ENCODE measurements at regions not wholly inside any gene's neighbourhood (a gene's known extent, or its start where the extent isn't known, plus 50 kb on each side); places are given as distances from the start of the nearest gene placed in this dataset.
"Not testable (repeated sequence)": the region's sequence is repeated elsewhere in the genome, so short reads cannot be mapped to it uniquely, and the experiment has no call there.

- not testable (repeated sequence) for H3K27ac ChIP-seq (ENCODE audit: low read length); H3K9ac ChIP-seq (ENCODE audit: low read length); H3K79me2 ChIP-seq (replicated peaks; ENCODE audit: insufficient read depth, low read length); H3K9me2 ChIP-seq (ENCODE audit: insufficient read depth, low read length); H3F3A ChIP-seq (ENCODE audit: insufficient read depth, low read length, poor library complexity, severe bottlenecking); H4K20me1 ChIP-seq (ENCODE audit: insufficient read depth); H3K36me3 ChIP-seq (ENCODE audit: insufficient read depth, low read length); H2AFZ ChIP-seq (ENCODE audit: low read depth, low read length); H3K4me3 ChIP-seq (ENCODE audit: low read length); H3K9me3 ChIP-seq (ENCODE audit: low read length); H3K4me2 ChIP-seq (ENCODE audit: low read length); H3K27me3 ChIP-seq (ENCODE audit: insufficient read depth, low read depth, low read length)
Measured at GRCh38 chrY:3055496-3055895, 120.3 kb downstream of the ZFY start.

- not testable (repeated sequence) for H2AFZ ChIP-seq (ENCODE audit: low read depth, low read length); H3K79me2 ChIP-seq (replicated peaks; ENCODE audit: insufficient read depth, low read length); H3F3A ChIP-seq (ENCODE audit: insufficient read depth, low read length, poor library complexity, severe bottlenecking); H3K9me2 ChIP-seq (ENCODE audit: insufficient read depth, low read length); H3K9ac ChIP-seq (ENCODE audit: low read length); H3K4me3 ChIP-seq (ENCODE audit: low read length); H4K20me1 ChIP-seq (ENCODE audit: insufficient read depth); H3K27me3 ChIP-seq (ENCODE audit: insufficient read depth, low read depth, low read length); H3K9me3 ChIP-seq (ENCODE audit: low read length); H3K4me2 ChIP-seq (ENCODE audit: low read length); H3K36me3 ChIP-seq (ENCODE audit: insufficient read depth, low read length); H3K27ac ChIP-seq (ENCODE audit: low read length)
Measured at GRCh38 chrY:3058342-3058741, 123.2 kb downstream of the ZFY start.

- H3K79me2 ChIP-seq (replicated peaks; ENCODE audit: insufficient read depth, low read length); H3K27ac ChIP-seq (ENCODE audit: low read length); H3K27me3 ChIP-seq (ENCODE audit: insufficient read depth, low read depth, low read length): not testable (repeated sequence)
Measured at GRCh38 chrY:3060671-3061070, 125.5 kb downstream of the ZFY start.

GRCh38 chrY:3088149-3088548 lies 153.0 kb downstream of the ZFY start:
- not testable (repeated sequence) for H3F3A ChIP-seq (ENCODE audit: insufficient read depth, low read length, poor library complexity, severe bottlenecking); H2AFZ ChIP-seq (ENCODE audit: low read depth, low read length); H3K4me2 ChIP-seq (ENCODE audit: low read length); H3K9me3 ChIP-seq (ENCODE audit: low read length); H3K4me3 ChIP-seq (ENCODE audit: low read length); H3K27ac ChIP-seq (ENCODE audit: low read length); H3K27me3 ChIP-seq (ENCODE audit: insufficient read depth, low read depth, low read length); H3K9me2 ChIP-seq (ENCODE audit: insufficient read depth, low read length); H3K9ac ChIP-seq (ENCODE audit: low read length); H3K36me3 ChIP-seq (ENCODE audit: insufficient read depth, low read length); H3K79me2 ChIP-seq (replicated peaks; ENCODE audit: insufficient read depth, low read length); H4K20me1 ChIP-seq (ENCODE audit: insufficient read depth)

More at GRCh38 chrY:3060671-3061070, 125.5 kb downstream of the ZFY start:
- H2AFZ ChIP-seq (ENCODE audit: low read depth, low read length); H3K9ac ChIP-seq (ENCODE audit: low read length); H3F3A ChIP-seq (ENCODE audit: insufficient read depth, low read length, poor library complexity, severe bottlenecking); H4K20me1 ChIP-seq (ENCODE audit: insufficient read depth); H3K4me3 ChIP-seq (ENCODE audit: low read length); H3K9me3 ChIP-seq (ENCODE audit: low read length); H3K9me2 ChIP-seq (ENCODE audit: insufficient read depth, low read length); H3K36me3 ChIP-seq (ENCODE audit: insufficient read depth, low read length); H3K4me2 ChIP-seq (ENCODE audit: low read length): not testable (repeated sequence)

GRCh38 chrY:3108674-3109073 lies 173.5 kb downstream of the ZFY start:
- not testable (repeated sequence) for H3K27ac ChIP-seq (ENCODE audit: low read length); H2AFZ ChIP-seq (ENCODE audit: low read depth, low read length); H3K36me3 ChIP-seq (ENCODE audit: insufficient read depth, low read length); H3K4me3 ChIP-seq (ENCODE audit: low read length); H3K9me3 ChIP-seq (ENCODE audit: low read length); H3K79me2 ChIP-seq (replicated peaks; ENCODE audit: insufficient read depth, low read length); H3K9ac ChIP-seq (ENCODE audit: low read length); H3K9me2 ChIP-seq (ENCODE audit: insufficient read depth, low read length); H3K4me2 ChIP-seq (ENCODE audit: low read length); H4K20me1 ChIP-seq (ENCODE audit: insufficient read depth); H3F3A ChIP-seq (ENCODE audit: insufficient read depth, low read length, poor library complexity, severe bottlenecking); H3K27me3 ChIP-seq (ENCODE audit: insufficient read depth, low read depth, low read length)

GRCh38 chrY:3120234-3120633 lies 185.1 kb downstream of the ZFY start:
- not testable (repeated sequence) for H3K4me3 ChIP-seq (ENCODE audit: low read length); H3F3A ChIP-seq (ENCODE audit: insufficient read depth, low read length, poor library complexity, severe bottlenecking); H3K9me2 ChIP-seq (ENCODE audit: insufficient read depth, low read length); H3K4me2 ChIP-seq (ENCODE audit: low read length); H3K36me3 ChIP-seq (ENCODE audit: insufficient read depth, low read length); H3K9me3 ChIP-seq (ENCODE audit: low read length); H3K9ac ChIP-seq (ENCODE audit: low read length); H4K20me1 ChIP-seq (ENCODE audit: insufficient read depth); H3K27me3 ChIP-seq (ENCODE audit: insufficient read depth, low read depth, low read length); H3K27ac ChIP-seq (ENCODE audit: low read length); H2AFZ ChIP-seq (ENCODE audit: low read depth, low read length); H3K79me2 ChIP-seq (replicated peaks; ENCODE audit: insufficient read depth, low read length)

GRCh38 chrY:3120716-3121115 lies 185.5 kb downstream of the ZFY start:
- H3F3A ChIP-seq (ENCODE audit: insufficient read depth, low read length, poor library complexity, severe bottlenecking); H3K36me3 ChIP-seq (ENCODE audit: insufficient read depth, low read length); H4K20me1 ChIP-seq (ENCODE audit: insufficient read depth); H3K4me3 ChIP-seq (ENCODE audit: low read length); H3K9me3 ChIP-seq (ENCODE audit: low read length); H3K27me3 ChIP-seq (ENCODE audit: insufficient read depth, low read depth, low read length); H3K27ac ChIP-seq (ENCODE audit: low read length); H3K9ac ChIP-seq (ENCODE audit: low read length); H3K9me2 ChIP-seq (ENCODE audit: insufficient read depth, low read length); H3K4me2 ChIP-seq (ENCODE audit: low read length); H2AFZ ChIP-seq (ENCODE audit: low read depth, low read length); H3K79me2 ChIP-seq (replicated peaks; ENCODE audit: insufficient read depth, low read length): not testable (repeated sequence)

- not testable (repeated sequence) for H3K9ac ChIP-seq (ENCODE audit: low read length); H4K20me1 ChIP-seq (ENCODE audit: insufficient read depth); H3K36me3 ChIP-seq (ENCODE audit: insufficient read depth, low read length); H3K27ac ChIP-seq (ENCODE audit: low read length); H3K27me3 ChIP-seq (ENCODE audit: insufficient read depth, low read depth, low read length); H3K4me2 ChIP-seq (ENCODE audit: low read length); H3F3A ChIP-seq (ENCODE audit: insufficient read depth, low read length, poor library complexity, severe bottlenecking); H2AFZ ChIP-seq (ENCODE audit: low read depth, low read length); H3K9me3 ChIP-seq (ENCODE audit: low read length); H3K4me3 ChIP-seq (ENCODE audit: low read length); H3K9me2 ChIP-seq (ENCODE audit: insufficient read depth, low read length); H3K79me2 ChIP-seq (replicated peaks; ENCODE audit: insufficient read depth, low read length)
Measured at GRCh38 chrY:3123482-3123881, 188.3 kb downstream of the ZFY start.
